GM12875 (cell line): ENCODE measurements at regions not wholly inside any gene's neighbourhood (a gene's known extent, or its start where the extent isn't known, plus 50 kb on each side); places are given as distances from the start of the nearest gene placed in this dataset.

Source experiments
- H3K4me3 ChIP-seq: one replicate; pipeline ENCODE4 v1.5.1; 2011; ENCODE audit warnings: low read depth, low read length, control low read depth
- TF ChIP-seq, protein P1 (sequence below): IDR thresholded peaks from 2 replicates; pipeline ENCODE4 v1.5.1; 2011; ENCODE audit warnings: low read depth, mild to moderate bottlenecking, control low read depth, inconsistent platforms, low read length, moderate library complexity, borderline replicate concordance; ENCODE audit not compliant: insufficient read depth

DNA sequence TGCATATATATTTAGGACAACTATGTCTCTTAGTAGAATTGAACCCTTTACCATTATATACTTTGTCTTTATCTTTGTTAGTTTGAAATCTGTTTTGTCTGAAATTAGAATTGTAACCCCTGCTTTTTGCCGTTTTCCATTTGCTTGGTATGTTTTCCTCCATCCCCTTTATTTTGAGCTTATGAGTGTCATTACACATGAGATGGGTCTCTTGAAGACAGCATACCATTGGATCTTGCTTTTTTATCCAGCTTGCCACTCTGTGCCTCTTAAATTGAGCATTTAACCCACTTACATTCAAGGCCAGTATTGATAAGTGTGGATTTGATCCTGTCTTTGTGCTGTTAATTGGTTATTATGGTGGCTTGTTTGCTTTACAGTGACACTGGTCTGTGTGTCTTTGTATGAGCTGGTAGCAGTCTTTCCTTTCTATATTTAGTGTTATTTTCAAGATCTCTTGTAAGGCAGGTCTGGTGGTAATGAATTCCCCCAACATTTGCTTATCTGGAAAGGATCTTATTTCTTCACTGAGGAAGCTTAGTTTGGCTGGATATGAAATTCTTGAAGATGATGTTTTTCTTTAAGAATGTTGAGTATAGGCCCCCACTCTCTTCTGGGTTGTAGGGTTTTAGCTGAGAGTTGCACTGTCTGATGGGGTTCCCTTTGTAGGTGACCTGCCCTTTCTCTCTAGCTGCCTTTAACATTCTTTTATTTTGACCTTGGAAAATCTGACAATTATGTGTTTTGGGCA is 149.5 kb downstream of the AHR start:
- TF ChIP-seq, protein P1, sequence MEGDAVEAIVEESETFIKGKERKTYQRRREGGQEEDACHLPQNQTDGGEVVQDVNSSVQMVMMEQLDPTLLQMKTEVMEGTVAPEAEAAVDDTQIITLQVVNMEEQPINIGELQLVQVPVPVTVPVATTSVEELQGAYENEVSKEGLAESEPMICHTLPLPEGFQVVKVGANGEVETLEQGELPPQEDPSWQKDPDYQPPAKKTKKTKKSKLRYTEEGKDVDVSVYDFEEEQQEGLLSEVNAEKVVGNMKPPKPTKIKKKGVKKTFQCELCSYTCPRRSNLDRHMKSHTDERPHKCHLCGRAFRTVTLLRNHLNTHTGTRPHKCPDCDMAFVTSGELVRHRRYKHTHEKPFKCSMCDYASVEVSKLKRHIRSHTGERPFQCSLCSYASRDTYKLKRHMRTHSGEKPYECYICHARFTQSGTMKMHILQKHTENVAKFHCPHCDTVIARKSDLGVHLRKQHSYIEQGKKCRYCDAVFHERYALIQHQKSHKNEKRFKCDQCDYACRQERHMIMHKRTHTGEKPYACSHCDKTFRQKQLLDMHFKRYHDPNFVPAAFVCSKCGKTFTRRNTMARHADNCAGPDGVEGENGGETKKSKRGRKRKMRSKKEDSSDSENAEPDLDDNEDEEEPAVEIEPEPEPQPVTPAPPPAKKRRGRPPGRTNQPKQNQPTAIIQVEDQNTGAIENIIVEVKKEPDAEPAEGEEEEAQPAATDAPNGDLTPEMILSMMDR = no peak
- no peak overlapping the region for H3K4me3 ChIP-seq

- no peak overlapping the region for H3K4me3 ChIP-seq
- TF ChIP-seq, protein P1 = no peak
Observed at GRCh38 chr7:17448479-17449423, 150.3 kb downstream of the AHR start.

GRCh38 chr7:17456541-17456940 is 158.1 kb downstream of the AHR start:
- TF ChIP-seq, protein P1 = no peak
- H3K4me3 ChIP-seq = no peak overlapping the region

- no peak overlapping the region for H3K4me3 ChIP-seq
- TF ChIP-seq, protein P1 = no peak
Observed at GRCh38 chr7:17460001-17460400, 161.5 kb downstream of the AHR start.

DNA sequence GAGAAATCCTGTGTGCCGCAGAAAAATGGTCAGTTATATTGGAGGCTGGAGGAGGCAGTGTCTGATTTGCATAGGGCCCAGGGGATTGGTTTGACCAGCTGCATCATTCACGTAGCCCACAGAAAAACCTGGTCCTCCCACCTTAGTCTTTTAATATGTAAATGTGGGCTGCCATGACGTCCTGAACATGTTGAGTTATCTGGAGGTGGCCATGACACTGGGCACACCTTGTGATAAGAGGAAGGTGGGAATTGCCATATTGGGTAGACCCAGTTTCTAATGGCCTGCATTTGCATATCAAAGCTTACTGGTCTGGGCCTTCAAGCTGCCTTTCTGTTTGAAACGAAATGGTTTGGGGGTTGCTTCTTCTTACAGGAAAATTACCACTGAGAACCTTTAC is 162.2 kb downstream of the AHR start:
- no peak overlapping the region for H3K4me3 ChIP-seq
- TF ChIP-seq, protein P1 = no peak

DNA sequence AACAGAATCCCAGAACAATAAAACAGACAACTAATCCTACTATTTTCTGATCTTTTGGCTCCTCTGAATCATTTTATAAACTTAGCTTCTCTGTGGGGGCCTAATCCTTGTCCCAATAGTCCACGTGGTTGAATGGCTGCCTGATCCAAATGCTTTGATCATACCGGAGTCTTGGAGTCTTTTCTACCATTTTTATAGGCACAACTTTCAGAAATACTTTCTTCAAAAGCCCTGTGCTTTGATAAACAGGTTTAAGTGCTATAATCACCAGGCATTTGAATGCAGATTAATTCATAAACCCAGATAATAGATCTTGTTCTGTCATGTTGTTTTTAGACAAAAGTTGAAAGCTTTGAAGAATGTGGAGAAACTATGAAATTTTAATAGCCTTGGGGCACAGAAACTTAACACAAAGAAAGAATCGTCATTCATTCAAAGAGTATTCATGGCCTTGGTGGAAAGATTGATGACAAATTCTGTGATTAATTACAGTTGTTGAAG is 163.7 kb downstream of the AHR start:
- TF ChIP-seq, protein P1 = no peak
- no peak overlapping the region for H3K4me3 ChIP-seq
